ENCODE measurements at regions not wholly inside any gene's neighbourhood (a gene's known extent, or its start where the extent isn't known, plus 50 kb on each side); places are given as distances from the start of the nearest gene placed in this dataset.

DNA sequence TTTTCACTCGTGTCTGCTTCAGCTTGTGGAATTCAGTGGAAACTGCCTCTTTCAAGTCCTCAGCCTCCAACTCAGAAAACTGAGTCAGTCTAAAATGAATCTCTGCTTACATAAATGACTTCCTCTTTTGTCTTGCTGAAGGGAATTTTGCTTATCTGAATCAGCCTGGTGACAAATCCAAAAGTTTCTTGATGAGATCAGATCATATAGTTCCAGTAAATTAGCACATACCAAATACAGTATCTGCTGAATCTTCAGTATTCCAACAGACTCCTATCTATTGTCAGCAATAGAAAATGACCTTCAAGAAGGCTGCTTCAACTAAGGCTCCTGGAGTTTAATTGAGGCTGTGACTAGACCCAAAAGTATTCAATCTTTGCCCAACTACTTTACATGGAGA, 290.0 kb downstream of the MZT1 start:
- no peaks in the 10 kb centered on the region for H3K79me2 ChIP-seq
- no peak overlapping the region for H2AFZ ChIP-seq
- TF ChIP-seq, protein P1, sequence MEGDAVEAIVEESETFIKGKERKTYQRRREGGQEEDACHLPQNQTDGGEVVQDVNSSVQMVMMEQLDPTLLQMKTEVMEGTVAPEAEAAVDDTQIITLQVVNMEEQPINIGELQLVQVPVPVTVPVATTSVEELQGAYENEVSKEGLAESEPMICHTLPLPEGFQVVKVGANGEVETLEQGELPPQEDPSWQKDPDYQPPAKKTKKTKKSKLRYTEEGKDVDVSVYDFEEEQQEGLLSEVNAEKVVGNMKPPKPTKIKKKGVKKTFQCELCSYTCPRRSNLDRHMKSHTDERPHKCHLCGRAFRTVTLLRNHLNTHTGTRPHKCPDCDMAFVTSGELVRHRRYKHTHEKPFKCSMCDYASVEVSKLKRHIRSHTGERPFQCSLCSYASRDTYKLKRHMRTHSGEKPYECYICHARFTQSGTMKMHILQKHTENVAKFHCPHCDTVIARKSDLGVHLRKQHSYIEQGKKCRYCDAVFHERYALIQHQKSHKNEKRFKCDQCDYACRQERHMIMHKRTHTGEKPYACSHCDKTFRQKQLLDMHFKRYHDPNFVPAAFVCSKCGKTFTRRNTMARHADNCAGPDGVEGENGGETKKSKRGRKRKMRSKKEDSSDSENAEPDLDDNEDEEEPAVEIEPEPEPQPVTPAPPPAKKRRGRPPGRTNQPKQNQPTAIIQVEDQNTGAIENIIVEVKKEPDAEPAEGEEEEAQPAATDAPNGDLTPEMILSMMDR (IDR thresholded peaks at IDR 0.05): no peak
- H3K9me3 ChIP-seq (ENCODE audit: control insufficient read depth, low read length): no peaks in the 10 kb centered on the region
- H3K9ac ChIP-seq: no peak overlapping the region
- H3K27ac ChIP-seq: no peak overlapping the region
- H3K36me3 ChIP-seq (ENCODE audit: control insufficient read depth, insufficient read depth, low read length): no peaks in the 10 kb centered on the region
- no peak overlapping the region for H3K4me3 ChIP-seq (ENCODE audit: low read depth, low read length)
- H3K4me2 ChIP-seq (ENCODE audit: low read length): no peak overlapping the region
- H3K27me3 ChIP-seq (ENCODE audit: control insufficient read depth, insufficient read depth, low read length): no peaks in the 10 kb centered on the region
- H3K4me1 ChIP-seq: no peaks in the 10 kb centered on the region

DNA sequence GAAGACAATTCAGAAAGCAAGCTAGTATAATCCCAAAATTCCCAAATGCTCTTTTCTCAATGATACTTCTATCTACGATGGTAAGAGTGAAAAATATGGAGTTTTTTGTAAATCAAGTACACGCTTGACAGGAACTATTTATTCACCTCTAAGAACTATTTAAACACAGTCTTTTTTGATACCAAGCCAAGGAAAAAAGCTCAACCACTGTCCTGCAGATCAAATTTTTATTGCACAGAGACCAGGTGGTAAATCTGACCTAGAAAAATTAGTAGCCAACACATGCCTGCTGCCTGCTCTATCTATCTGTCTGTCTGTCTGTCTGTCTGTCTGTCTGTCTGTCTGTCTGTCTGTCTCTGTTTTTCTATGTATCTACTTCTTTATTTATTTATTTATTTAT, 292.2 kb downstream of the MZT1 start:
- no peak overlapping the region for H3K4me2 ChIP-seq (ENCODE audit: low read length)
- no peaks in the 10 kb centered on the region for H3K36me3 ChIP-seq (ENCODE audit: control insufficient read depth, insufficient read depth, low read length)
- H3K4me3 ChIP-seq (ENCODE audit: low read depth, low read length): no peak overlapping the region
- no peak overlapping the region for H3K9ac ChIP-seq
- H2AFZ ChIP-seq: no peak overlapping the region
- H3K27me3 ChIP-seq (ENCODE audit: control insufficient read depth, insufficient read depth, low read length): no peaks in the 10 kb centered on the region
- TF ChIP-seq, protein P1 (IDR thresholded peaks at IDR 0.05): no peak
- H3K79me2 ChIP-seq: no peaks in the 10 kb centered on the region
- no peaks in the 10 kb centered on the region for H3K9me3 ChIP-seq (ENCODE audit: control insufficient read depth, low read length)
- H3K4me1 ChIP-seq: no peaks in the 10 kb centered on the region
- no peak overlapping the region for H3K27ac ChIP-seq

DNA sequence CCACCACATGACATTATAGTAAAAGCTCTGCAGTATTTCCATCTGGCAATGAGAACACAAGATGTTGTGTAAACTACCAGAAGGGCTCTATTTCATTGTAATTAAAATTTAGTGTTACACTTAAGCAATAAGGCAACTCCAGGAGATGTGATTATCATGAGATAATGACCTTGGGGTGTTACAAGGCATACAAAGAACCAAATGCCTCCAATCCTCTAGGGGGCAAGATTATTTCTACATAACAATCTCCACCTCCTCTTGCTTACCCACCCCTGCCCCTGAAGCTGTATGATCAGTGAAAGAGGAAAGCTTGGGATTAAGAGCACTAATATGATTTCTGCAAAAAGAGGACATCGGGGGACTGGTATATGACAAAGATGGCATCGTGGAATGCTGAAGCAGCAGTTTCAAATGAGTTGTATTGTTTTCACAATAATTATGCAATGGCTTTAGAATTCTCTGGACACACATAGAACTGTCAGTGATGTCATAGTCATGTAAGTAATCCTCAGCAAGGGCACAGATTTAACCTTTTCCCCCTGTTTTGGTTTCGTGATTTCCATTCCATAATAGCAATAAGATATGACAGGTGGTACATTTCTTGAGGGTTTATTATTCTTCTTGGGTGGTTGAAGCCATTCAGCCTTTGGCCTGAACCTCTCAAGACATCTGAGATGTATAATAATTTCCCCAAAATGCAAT, 295.3 kb downstream of the MZT1 start:
- Histone ChIP-seq H3K9me3 (ENCODE audit: control insufficient read depth, low read length) (no peaks in the 10 kb centered on the region), H3K27ac (no peak overlapping the region), H3K4me2 (ENCODE audit: low read length) (no peak overlapping the region), H2AFZ (no peak overlapping the region), H3K4me1 (no peaks in the 10 kb centered on the region), H3K79me2 (no peaks in the 10 kb centered on the region), H3K4me3 (ENCODE audit: low read depth, low read length) (no peak overlapping the region), H3K36me3 (ENCODE audit: control insufficient read depth, insufficient read depth, low read length) (no peaks in the 10 kb centered on the region), H3K27me3 (ENCODE audit: control insufficient read depth, insufficient read depth, low read length) (no peaks in the 10 kb centered on the region), H3K9ac (no peak overlapping the region)
- TF ChIP-seq, protein P1 (IDR thresholded peaks at IDR 0.05): no peak

GRCh38 chr13:72430923-72431322, 296.5 kb downstream of the MZT1 start:
- Histone ChIP-seq H3K27ac (no peak overlapping the region), H3K4me3 (ENCODE audit: low read depth, low read length) (no peak overlapping the region), H3K79me2 (no peaks in the 10 kb centered on the region), H2AFZ (no peak overlapping the region), H3K27me3 (ENCODE audit: control insufficient read depth, insufficient read depth, low read length) (no peaks in the 10 kb centered on the region), H3K36me3 (ENCODE audit: control insufficient read depth, insufficient read depth, low read length) (no peaks in the 10 kb centered on the region), H3K9me3 (ENCODE audit: control insufficient read depth, low read length) (no peaks in the 10 kb centered on the region), H3K4me2 (ENCODE audit: low read length) (no peak overlapping the region), H3K9ac (no peak overlapping the region), H3K4me1 (no peaks in the 10 kb centered on the region)
- TF ChIP-seq, protein P1 (IDR thresholded peaks at IDR 0.05): no peak

All from parathyroid adenoma (tissue), 2 donors.